ENCODE measurements at regions not wholly inside any gene's neighbourhood (a gene's known extent, or its start where the extent isn't known, plus 50 kb on each side); places are given as distances from the start of the nearest gene placed in this dataset.

DNA sequence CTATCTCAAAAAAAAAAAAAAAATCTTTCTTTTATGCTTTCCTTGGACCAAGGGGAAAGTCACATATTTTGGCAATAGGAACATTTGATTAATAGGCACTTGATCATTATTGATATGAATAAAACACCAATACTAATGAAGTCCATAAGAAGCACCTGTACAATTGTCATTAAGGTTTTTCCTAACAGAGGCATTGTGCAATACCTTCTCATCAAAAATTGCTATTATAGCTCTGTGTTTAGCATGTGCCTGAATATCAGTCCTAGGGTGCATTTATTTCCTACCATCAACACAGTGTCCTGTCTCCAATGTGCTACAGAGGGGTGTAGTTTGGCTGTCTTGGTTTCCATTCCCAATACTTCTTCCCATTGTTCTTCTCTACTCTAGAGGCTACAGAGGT, 483.8 kb upstream of the SPRED2 start:
- TF ChIP-seq, protein P1, sequence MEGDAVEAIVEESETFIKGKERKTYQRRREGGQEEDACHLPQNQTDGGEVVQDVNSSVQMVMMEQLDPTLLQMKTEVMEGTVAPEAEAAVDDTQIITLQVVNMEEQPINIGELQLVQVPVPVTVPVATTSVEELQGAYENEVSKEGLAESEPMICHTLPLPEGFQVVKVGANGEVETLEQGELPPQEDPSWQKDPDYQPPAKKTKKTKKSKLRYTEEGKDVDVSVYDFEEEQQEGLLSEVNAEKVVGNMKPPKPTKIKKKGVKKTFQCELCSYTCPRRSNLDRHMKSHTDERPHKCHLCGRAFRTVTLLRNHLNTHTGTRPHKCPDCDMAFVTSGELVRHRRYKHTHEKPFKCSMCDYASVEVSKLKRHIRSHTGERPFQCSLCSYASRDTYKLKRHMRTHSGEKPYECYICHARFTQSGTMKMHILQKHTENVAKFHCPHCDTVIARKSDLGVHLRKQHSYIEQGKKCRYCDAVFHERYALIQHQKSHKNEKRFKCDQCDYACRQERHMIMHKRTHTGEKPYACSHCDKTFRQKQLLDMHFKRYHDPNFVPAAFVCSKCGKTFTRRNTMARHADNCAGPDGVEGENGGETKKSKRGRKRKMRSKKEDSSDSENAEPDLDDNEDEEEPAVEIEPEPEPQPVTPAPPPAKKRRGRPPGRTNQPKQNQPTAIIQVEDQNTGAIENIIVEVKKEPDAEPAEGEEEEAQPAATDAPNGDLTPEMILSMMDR (IDR thresholded peaks at IDR 0.05), result no peak
- TF ChIP-seq ZFX (IDR thresholded peaks at IDR 0.05; ENCODE audit: borderline replicate concordance), result no peak
